HG03354 (cell line): ENCODE measurements at regions not wholly inside any gene's neighbourhood (a gene's known extent, or its start where the extent isn't known, plus 50 kb on each side); places are given as distances from the start of the nearest gene placed in this dataset.

Experiments used
- ATAC-seq: cut with Tn5 transposase; IDR thresholded peaks from one replicate; pipeline ENCODE4 v1.9.1; 2021; ENCODE audit warnings: mild to moderate bottlenecking; ENCODE audit not compliant: unreplicated experiment, poor library complexity, severe bottlenecking

DNA sequence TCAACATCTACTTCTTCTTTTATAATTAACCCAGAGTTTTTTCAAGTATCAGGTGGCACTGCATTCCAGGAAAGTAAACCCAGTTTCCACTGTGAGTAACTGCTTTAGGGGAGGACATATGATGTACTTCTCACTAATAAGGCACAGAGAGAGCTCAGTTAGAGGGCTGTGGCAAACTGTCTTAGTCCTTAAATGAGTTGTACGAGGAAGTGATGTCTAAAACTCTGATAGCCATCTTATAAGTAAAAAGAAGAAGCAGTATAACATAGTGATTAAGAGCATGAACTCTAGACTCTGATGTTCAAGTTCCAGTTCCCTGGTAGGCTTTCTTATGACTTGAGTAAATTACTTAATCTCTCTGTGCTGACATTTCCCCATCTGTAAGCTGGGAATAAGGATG lies 58.7 kb upstream of the PTGS2 start:
- ATAC-seq = peak; percentile 78

DNA sequence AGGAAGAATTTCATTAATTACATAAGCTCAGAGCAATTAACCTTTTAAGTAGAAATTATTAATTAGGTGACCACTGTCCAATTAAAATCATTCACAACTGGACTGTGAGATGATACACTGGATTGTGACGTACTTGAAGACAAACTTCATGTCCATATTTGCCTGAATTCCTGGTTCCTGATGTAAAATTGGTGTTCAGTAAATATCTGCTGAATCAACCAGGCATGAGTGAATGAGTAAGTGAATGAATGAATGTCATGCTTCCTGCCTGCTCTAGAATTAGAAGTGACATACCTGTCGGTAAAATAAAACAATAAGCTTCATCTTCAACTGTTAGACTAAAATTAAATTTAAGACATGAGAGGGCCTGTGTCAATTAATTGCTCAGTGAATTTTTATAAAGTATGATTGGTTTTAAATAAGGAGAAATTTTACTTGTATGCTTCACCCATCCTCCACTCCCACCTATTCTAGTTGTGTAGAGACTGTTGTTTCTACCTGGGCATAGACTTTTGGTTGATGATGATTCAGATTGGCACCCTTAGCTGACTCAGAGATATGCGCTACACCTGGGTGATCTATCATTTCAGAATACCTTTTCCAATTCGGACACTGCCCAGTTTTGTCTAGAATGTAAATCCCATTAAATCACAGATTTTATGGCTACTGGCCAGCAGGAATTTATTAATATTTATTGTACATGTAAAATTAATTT lies 56.9 kb upstream of the PTGS2 start:
- no peak for ATAC-seq

DNA sequence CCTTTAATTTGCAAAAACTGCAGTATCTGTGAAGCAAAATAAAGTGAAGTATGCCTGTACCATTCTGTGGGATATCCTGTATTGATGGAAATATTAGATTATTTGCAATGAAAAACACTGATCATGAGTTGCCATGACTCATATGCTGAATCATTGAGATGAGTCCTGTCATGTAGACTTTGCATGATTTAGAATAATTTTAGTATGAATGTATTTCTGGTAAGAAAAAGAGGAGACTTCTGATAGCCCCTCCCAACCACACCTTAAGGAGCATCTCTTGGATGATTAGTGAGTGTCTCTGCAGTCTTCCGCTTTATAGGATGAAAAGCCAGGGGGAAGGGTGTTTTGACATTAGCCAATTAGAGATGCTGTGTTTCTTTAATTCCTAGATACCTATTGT lies 55.2 kb upstream of the PTGS2 start:
- no peak for ATAC-seq

DNA sequence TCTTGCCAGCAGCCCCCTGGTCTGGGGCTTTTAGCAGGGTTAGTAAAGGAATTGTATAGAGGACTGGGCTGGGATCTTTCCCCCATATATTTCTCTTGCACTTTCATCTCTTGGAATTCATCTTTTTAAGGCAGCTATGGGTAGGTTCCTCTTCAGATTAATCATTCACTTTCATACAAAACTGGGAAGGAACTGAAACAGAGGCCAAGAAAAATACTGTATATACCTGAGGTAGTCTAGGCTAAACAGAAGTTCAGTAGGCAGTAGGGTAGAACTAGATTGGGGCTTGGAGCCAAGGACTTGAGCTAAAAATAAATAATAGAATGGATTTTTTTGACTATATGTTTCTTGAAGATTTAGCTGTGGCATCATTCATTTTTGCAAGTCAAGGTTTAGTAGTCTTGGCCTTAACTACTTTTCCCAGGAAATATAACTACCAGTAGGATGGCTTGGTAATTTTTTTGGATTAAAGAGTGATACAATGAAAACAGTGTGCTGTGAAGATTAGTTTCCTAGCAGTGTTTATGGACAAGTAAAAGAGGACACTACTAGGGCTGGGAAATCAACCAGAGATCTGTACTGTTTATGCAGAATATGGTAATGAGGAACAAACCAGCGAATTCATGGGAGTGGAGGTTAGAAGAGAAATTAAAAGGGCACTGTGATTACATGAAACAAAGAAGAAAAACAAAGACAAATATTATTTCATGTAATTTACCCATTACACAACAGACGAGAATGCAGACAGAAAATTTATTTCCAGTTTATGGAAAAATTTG lies 50.9 kb upstream of the PTGS2 start:
- ATAC-seq = no peak
